ENCODE measurements at regions not wholly inside any gene's neighbourhood (a gene's known extent, or its start where the extent isn't known, plus 50 kb on each side); places are given as distances from the start of the nearest gene placed in this dataset.

DNA sequence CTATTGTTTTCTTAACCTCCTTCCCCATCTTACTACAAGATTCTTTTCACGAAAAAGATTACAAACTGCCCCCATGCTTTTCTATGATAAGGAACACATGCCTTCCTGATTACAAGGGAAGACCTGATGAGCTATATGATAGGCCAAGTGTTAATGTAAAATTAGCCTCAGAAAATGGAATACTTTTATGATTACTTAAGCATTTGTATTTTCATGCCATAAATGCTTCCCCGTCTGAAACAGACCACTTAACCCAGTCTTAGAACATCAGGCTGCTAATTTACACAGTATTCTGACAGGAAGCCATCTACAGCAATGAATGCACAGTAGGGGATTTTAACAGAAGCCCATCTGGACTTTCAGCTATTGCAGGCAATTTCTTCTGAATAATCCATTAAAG, 274.9 kb downstream of the HAO1 start:
- DNase-seq (ENCODE audit: insufficient read length, low spot score) = no peak
- no peak for FAIRE-seq

DNA sequence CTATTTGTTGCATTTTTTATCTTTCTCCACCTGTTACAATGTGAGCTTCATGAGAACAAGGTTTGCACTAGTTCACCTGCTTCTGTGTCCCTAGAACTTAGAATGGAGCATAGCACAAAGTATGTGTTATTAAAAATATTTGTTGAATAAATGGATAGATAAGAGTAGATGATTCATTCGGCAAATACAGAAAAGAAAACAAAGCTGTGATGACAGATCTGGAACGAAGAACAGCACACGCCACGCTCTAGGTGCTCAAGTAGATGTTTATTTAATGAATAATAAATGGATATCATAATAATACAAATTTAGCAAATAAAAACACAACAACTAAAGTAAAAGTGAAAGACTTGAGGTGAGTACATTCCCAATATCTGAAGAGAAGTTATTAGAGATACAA, 273.1 kb downstream of the HAO1 start:
- no peak for DNase-seq (ENCODE audit: insufficient read length, low spot score)

DNA sequence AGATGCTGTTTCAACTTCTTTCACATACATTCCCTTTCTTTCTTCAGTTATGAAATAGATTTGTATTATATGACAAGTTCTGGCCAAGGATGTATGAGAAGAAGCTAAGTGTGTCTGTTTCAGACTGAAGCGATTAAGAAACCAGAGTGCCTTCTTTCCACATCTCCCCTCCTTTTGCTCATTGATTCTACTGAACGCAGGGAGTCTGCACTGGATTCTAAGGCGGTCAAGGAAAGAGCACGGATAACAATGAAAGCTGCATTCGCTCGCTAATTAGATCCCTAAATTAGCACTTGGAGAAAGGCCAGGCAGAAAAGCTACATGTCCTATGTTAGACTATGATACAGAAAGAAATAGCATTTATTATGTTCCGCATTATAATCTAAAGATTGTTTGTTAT, 267.7 kb downstream of the HAO1 start:
- no peak for DNase-seq (ENCODE audit: insufficient read length, low spot score)
- no peak for FAIRE-seq

More for the DNA sequence above, 273.1 kb downstream of the HAO1 start:
- no peak for FAIRE-seq

DNA sequence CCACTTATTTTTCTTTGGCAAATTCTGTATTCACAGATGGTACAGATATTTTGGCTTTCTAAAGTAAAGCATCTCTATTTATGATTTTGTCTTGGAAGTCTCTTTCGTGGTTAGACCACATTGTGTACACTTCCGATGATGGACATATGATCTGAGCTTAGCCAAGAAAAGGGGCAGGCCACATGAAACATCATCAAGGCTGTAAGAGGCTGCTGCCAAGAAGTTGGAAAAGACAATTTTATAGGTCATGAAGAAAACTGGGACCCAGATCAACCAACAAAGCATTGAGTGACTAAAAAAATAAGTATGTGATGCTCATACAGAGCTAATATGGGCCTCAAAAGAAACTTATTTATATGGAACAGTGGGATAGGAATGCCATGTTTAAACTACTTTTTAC, 266.4 kb downstream of the HAO1 start:
- no peak for DNase-seq (ENCODE audit: insufficient read length, low spot score)
- FAIRE-seq = no peak

DNA sequence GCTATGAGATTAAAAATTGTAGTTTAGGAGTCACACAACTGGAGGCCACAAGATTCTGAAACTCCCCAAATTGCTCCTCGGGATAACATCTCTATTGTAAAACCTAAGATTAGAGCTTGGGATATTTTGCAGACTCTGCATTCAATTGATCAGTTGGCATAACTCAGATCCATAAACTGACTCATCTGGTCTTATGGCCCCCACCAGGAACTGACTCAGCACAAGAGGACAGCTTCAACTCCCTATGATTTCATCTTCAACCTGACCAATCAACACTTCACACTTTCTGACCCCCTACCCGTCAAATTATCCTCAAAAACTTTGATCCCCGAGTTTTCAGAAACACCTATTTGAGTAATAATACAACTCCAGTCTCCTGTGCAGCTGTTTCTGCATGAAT, 257.3 kb downstream of the HAO1 start:
- DNase-seq (ENCODE audit: insufficient read length, low spot score) (no peak), FAIRE-seq (no peak)

DNA sequence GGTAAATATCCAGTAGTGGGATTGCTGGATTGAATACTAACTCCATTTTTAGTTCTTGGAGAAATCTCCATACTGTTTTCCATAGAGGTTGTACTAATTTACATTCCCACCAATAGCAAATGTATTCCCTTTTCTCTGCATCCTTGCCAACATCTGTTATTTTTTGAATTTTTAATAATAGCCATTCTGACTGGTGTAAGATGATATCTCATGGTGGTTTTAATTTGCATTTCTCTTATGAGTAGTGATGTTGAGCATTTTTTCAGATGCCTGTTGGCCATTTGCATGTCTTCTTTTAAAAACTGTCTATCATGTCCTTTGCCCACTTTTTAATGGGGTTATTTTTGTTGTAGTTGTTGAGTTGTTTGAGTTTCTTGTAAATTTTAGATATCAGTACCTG, 253.2 kb downstream of the HAO1 start:
- FAIRE-seq = no peak
- DNase-seq (ENCODE audit: insufficient read length, low spot score) = no peak

DNA sequence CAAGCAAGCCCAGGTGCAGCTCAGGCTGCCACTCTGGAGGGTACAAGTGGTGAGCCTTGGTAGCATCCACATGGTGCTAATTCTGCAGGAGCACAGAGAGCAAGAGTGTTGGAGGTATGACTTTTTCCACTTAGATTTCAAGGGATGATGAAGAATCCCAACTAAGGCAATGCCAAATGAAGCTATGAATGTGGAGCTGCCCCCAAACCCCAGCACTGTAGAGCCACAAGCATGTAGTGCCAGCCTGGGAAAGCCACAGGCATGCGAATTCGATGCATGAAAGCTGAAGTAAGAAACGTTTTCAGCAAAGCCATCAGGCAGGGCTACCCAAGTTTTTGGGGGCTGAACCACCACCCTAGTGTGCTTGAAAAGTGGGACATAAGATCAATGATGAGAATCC, 251.1 kb downstream of the HAO1 start:
- no peak for FAIRE-seq
- no peak for DNase-seq (ENCODE audit: insufficient read length, low spot score)

DNA sequence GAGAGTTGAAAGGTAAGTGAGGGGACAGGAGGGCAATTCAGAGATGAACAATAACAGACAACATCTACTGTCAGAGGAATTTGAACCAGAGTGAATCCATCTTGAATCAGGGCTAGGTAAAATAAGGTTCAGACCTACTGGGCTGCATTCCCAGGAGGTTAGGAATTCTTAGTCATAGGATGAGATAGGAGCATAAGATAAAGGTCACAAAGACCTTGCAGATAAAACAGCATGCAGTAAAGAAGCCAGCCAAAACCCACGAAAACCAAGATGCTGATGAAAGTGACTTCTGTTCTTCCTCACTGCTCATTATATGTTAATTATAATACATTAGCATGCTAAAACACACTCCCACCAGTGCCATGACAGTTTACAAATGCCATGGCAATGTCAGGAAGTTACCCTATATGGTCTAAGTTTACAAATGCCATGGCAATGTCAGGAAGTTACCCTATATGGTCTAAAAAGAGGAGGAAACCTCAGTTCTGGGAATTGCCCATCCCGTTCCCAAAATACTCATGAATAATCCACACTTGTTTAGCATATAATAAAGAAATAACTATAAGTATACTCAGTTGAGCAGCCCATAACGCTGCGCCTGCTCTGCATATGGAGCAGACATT, 248.5 kb downstream of the HAO1 start:
- FAIRE-seq = no peak
- no peak for DNase-seq (ENCODE audit: insufficient read length, low spot score)

DNA sequence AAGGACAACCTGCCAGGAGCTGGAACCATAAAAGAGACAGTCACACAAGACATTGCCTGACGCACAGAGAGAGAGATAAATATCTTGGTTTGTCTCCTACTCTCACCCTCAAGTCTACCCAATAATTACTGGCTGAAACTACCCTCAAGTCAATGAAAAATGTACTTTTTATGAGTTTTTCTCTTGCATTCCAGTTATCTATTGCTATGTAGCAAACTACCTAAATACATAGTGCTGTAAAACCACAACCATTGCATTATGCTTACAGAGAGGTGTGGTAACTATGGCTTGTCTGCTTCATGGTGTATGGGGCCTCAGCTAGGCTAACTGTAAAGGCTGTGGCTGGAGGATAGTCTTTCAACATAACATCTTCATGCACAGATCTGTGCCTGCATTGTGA, 247.8 kb downstream of the HAO1 start:
- no peak for FAIRE-seq
- no peak for DNase-seq (ENCODE audit: insufficient read length, low spot score)

DNA sequence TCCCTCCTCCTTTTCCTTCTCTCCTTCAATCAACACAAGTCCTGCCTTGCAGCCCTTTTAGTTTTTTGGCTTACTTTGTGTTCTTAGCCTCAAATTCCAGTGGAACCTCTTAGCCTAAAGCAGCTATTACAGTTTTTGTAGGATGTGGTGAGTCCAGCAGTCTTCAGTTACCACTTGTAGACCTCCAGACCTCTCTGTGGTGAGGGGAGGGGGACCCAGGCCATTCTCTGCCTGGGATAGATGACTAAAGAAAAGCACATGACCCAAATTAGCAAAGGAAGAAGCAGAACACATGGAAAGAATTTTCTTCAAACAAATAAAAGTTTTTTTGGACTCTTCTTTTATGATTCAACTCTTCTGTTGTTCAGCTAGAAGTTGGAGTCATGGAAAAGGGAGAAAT, 246.5 kb downstream of the HAO1 start:
- no peak for FAIRE-seq
- no peak for DNase-seq (ENCODE audit: insufficient read length, low spot score)

DNA sequence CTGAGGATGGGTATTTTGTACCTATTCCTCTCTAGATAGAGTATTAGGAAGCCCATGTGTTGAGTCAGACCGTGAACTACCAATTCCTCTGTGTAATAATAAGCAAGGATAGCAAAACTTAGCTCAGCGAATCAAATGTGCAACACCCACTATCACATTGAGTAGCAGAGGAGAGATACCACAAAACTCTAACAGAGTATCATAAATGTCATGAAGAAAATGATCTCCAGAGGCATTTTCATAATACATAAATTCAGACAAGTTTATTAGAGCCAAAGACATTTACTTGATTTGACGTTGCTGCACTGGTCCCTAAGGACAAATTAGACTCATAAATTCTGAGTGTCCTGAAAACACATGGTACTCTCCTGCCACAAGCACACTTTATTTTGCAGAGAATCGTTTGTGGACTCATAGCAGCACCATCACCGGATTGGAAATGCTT, 245.2 kb downstream of the HAO1 start:
- FAIRE-seq (no peak), DNase-seq (ENCODE audit: insufficient read length, low spot score) (no peak)

DNA sequence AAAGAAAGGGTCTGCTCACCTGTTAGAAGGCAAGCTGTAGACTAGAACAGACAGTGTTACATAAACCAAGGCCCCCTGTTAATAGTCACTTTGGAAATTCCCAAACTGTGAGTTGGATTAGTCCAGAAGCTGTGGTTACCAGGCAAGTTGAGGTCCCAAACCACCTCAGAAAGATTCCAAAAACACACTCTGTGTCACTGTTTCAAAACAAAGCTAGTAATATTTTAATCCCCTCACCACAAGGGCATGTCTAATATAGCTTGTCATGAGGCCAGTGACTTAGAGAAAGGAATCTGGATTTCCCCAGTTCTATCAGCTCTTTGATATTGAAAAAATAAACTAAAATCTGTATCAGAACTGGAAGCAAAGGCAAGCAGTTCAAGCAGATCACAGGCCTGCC, 244.6 kb downstream of the HAO1 start:
- FAIRE-seq (no peak), DNase-seq (ENCODE audit: insufficient read length, low spot score) (no peak)

DNA sequence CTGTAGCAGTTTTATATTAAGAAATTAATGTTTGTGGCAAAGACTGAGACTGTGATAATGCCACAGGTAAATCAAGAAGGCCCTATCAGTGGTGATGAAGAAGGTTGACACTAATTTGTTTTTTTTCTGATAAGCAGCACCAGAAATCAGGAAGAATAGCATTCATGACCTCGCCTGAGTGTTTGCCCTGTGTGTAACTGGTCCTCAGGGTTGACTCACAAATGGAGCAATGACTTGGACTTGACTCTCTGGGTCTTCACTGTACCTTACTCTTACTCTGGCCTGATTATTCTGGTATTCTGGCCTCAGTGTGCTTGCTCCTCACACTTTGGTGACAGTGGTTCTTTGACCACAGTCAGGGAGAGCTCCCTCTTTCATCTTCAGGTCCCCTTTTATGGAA, 243.9 kb downstream of the HAO1 start:
- no peak for FAIRE-seq
- no peak for DNase-seq (ENCODE audit: insufficient read length, low spot score)

DNA sequence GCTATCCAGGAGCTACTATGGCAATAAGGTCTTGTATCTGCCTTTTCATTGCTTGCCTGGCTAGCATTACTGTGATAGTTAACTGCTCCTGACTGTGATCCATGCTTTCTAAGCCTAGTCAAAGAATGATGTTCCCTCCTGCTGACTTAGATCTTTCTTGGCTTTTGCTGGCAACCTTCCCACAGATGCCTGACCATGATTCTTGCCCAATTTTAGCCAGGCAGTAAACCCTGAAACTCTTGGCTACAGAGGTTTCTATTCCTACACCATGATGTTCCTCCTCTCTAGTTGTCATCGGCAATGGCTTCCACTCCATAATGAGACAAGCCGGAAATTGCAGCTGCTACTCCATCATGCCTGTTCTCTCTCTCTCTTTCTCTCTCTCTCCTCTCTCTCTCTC, 238.1 kb downstream of the HAO1 start:
- no peak for DNase-seq (ENCODE audit: insufficient read length, low spot score)
- no peak for FAIRE-seq

DNA sequence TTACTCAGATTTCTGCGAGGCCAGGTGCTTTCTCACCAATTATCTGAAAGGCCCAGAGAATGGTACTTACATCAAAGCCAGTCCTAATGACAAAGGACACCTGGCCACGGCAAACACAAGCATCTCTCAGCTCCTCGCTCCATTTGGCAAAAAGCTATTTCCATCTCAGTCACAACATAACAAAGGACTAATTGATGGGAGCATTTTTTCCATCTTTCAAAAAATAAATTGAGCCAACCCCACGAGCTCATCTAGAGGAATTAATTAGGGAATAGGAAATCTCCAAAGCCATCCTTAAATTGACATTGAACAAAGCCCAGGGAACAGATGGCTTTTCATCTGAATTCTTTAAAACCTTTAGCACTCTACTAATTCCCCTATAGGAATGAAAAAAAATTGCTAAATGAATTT, 236.7 kb downstream of the HAO1 start:
- FAIRE-seq (no peak), DNase-seq (ENCODE audit: insufficient read length, low spot score) (no peak)

DNA sequence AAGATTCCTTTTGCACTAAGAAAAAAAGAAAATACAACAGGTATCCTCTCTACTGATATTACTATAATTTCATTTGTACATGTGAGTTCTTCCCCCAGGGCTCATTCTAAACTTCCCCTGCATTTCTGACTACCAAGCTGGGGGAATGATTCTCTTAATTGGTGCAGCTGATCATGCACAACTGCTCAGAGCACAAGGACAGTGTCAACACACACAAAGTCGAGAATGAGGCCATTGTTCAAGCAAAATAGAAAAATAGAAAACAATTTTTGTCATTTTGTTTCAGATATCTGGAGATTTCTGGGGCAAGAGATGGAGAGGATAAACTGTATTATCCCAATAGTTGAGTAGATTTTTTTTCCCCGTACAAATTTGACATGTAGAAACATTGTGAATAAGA, 236.3 kb downstream of the HAO1 start:
- DNase-seq (ENCODE audit: insufficient read length, low spot score) (no peak), FAIRE-seq (no peak)

DNA sequence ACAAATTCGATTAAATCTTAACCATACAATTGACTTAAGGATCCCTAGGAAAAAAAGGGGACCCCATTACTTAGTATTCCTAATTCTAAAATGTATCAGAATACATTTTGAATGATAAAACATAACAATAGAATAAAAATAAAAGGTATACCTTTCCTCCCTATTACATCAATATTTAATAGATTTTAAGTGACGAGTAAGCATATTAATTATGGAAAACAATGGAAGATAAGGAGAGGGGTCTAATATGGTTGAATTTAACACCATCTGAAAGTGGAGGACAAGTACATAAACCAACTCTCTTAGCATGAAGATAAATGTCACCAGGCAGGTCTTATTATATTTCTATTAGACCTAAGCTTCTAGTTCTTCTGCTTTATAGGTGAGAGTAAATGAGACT, 232.1 kb downstream of the HAO1 start:
- no peak for FAIRE-seq
- no peak for DNase-seq (ENCODE audit: insufficient read length, low spot score)

DNA sequence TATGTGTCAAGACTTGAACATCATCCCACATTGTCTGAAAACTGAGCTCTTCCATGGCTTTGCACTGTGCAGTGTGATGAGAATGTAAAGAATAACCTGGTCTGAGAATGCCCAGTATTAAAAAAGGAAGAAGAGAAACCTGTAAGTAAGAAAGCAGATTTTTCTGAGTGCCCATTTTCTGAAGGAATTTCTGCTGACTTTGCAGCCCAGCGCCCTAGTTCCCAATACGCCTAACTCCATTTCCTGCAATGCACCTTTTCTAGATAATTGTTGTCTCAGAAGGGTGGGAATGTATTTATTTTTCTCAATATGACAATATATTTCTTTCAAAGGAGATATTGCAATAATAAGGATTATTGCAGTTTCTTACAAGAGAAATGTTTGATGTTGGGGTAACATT, 231.5 kb downstream of the HAO1 start:
- no peak for FAIRE-seq
- no peak for DNase-seq (ENCODE audit: insufficient read length, low spot score)

DNA sequence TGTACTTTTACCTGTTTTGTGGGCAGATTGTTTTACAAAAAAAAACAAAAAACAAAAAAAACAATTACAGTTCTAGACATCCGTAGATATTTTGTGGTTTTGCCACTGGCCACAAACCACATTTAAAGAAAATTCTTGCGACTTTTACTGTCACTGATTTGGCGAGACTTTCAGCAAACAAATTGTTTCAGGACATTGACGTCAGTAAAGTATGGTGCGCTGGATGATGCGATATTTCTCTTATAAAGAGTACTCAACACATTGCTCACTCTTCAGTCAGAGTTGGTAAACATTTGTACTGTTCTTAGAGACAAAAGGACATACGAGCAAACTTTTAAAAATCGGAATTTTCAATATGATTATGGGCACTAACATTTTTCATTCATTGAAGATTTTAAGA, 229.8 kb downstream of the HAO1 start:
- FAIRE-seq (no peak), DNase-seq (ENCODE audit: insufficient read length, low spot score) (no peak)

DNA sequence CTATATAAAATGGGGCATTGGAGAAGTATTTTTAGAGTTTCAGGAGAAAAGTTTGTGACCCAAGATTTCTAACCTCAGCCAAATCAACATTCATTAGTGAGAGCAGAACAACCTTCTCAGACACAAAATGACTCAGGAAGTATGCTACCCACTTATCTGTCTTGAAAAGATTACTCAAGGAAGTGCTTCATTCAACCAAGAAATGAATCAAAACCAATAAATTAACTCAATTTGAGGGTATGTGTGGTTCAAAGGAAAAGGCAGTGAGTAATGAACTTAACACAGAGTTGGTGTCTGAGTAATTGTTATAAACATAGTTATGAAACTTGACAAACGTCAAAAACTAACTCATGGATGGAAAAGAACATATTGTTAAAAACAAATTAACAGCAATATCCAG, 227.6 kb downstream of the HAO1 start:
- no peak for FAIRE-seq
- no peak for DNase-seq (ENCODE audit: insufficient read length, low spot score)

DNA sequence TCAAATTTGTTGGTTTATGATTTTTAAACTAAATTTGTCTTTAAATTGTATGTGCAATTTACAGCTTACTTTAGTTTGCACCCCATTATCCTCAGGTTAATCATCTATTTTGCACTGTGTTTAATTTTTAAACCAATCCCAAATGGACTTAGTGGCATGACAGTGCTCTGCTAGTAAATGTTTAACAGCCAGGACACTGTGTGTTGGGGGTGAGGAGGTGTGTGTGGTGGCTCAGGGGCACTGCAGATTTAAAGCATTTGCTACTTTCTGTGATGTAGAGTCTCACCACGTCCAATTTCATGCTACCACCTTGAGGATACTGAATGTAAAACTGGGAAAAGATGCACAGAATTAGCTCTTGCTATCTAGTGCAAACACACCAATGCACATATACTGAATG, 225.7 kb downstream of the HAO1 start:
- no peak for FAIRE-seq
- no peak for DNase-seq (ENCODE audit: insufficient read length, low spot score)

DNA sequence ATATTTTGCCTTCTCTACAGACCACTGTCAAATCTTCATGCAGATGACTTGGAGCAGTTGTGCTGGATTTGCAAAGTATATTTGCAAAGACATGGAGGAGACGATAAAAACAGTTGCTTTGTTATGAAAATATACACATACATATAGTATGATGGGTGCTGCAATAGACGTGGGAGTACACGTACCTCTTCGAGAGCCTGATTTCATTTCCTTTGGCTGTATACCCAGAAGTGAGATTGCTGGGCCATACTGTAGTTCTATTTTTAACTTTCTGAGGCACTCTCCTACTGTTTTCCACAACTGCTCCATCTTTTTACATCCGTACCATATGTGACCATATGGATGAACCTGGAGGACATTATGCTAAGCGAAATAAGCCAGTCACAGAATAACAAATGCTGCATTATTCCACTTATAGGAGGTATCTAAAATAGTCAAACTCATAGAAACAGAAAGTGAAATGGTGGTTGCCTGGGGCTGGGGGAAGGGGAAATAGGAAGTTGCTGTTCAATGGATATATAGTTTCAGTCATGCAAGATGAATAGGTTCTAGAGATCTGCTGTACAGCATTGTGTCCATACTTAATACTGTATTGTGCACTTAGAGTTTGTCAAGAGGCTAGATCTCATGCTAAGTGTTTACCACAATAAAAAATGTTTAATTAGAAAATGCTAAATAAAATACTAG, 223.8 kb downstream of the HAO1 start:
- no peak for DNase-seq (ENCODE audit: insufficient read length, low spot score)
- no peak for FAIRE-seq

DNA sequence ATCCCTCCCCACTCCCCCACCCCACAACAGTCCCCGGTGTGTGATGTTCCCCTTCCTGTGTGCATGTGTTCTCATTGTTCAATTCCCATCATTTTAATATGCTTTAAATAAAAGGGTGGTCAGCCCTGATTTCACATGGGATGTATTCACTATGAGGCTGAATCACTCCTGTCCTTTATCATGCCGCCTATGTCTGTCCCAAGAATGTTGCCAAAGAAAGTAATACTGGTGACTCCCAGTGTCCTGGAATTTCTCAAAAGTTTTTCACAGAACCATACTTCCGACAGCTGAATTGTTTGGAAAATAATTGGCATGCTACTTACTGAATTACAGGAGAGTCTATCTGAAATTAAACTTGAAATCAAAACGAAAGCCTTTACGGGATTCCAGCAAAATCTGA, 217.7 kb downstream of the HAO1 start:
- FAIRE-seq (no peak), DNase-seq (ENCODE audit: insufficient read length, low spot score) (no peak)

Measured in HTR-8/SVneo (cell line).